H1 (cell line): ENCODE measurements at regions not wholly inside any gene's neighbourhood (a gene's known extent, or its start where the extent isn't known, plus 50 kb on each side); places are given as distances from the start of the nearest gene placed in this dataset.

Experiments
- CTCF ChIA-PET: fragments of 300-600 bp; sonication (Branson Sonifier 250); formaldehyde crosslinking; loops from one replicate; lab custom pipeline; 2021; ENCODE audit not compliant: partially characterized antibody; lab: Charles Lee
- POLR2A ChIA-PET: fragments of 300-600 bp; sonication (Branson Sonifier 250); formaldehyde crosslinking; loops from one replicate; lab custom pipeline; 2021; ENCODE audit warnings: inconsistent platforms; ENCODE audit not compliant: partially characterized antibody; lab: Charles Lee
- DNase-seq, 2 experiments: peaks; one replicate each; pipeline versions ENCODE4 v3.0.0 to v3.0.0-alpha.2; 2010 to 2022; ENCODE audit warnings: low spot score in 2 of 2, low read depth in 1 of 2, mixed read lengths in 1 of 2
- FAIRE-seq: peaks from 2 replicates; lab custom pipeline; 2011; peaks lifted over from hg19 to GRCh38; lab: Jason Lieb, UNC
- H2AFZ ChIP-seq: 2 replicates; pipeline ENCODE4 v1.8.1; 2012; ENCODE audit warnings: low read length, inconsistent platforms
- H2AK5ac ChIP-seq: 2 replicates; pipeline ENCODE4 v1.6.1; 2013; ENCODE audit warnings: low read depth, low read length
- H2BK120ac ChIP-seq: replicated peaks from 2 replicates; pipeline ENCODE3; 2013; ENCODE audit warnings: low read depth, low read length, inconsistent platforms
- H2BK12ac ChIP-seq: 2 replicates; pipeline ENCODE4 v1.6.1; 2013; ENCODE audit warnings: low read depth, low read length
- H2BK15ac ChIP-seq: 2 replicates; pipeline ENCODE4 v1.6.1; 2013; ENCODE audit warnings: low read length
- H2BK20ac ChIP-seq: 2 replicates; pipeline ENCODE4 v1.6.1; 2013; ENCODE audit warnings: low read length
- H2BK5ac ChIP-seq: 2 replicates; pipeline ENCODE4 v1.6.1; 2013; ENCODE audit warnings: low read depth, low read length
- H3K14ac ChIP-seq: 2 replicates; pipeline ENCODE4 v1.6.1; 2013; ENCODE audit warnings: inconsistent platforms; ENCODE audit not compliant: insufficient read length
- H3K18ac ChIP-seq: 2 replicates; pipeline ENCODE4 v1.6.1; 2013; ENCODE audit warnings: low read length; ENCODE audit errors: extremely low read depth
- H3K23ac ChIP-seq: 2 replicates; pipeline ENCODE4 v1.6.1; 2013; ENCODE audit warnings: inconsistent platforms; ENCODE audit not compliant: insufficient read length
- H3K23me2 ChIP-seq: 2 replicates; pipeline ENCODE4 v1.6.1; 2013; ENCODE audit warnings: low read depth, low read length
- H3K27ac ChIP-seq: 2 replicates; pipeline ENCODE4 v1.6.1; 2011; ENCODE audit warnings: low read depth, low read length, inconsistent platforms
- H3K27me3 ChIP-seq, 4 experiments: replicated peaks in 1 of 4; 1 replicate in 1 of 4; 2 replicates in 3 of 4; pipeline versions ENCODE4 v1.6.1 to v1.8.1; 2011 to 2013; ENCODE audit warnings: low read length in 3 of 4, mild to moderate bottlenecking in 3 of 4, inconsistent platforms in 2 of 4, mixed read lengths in 2 of 4, moderate library complexity in 1 of 4; ENCODE audit not compliant: control insufficient read depth in 3 of 4, insufficient read depth in 3 of 4; ENCODE audit errors: extremely low read depth in 1 of 4
- H3K36me3 ChIP-seq, 4 experiments: 2 replicates each; pipeline versions ENCODE4 v1.6.1 to v1.8.1; 2011 to 2013; ENCODE audit warnings: mild to moderate bottlenecking in 4 of 4, low read length in 3 of 4, moderate library complexity in 2 of 4, control low read depth in 1 of 4, inconsistent platforms in 1 of 4; ENCODE audit not compliant: insufficient read depth in 4 of 4, control insufficient read depth in 2 of 4
- H3K4ac ChIP-seq: replicated peaks from 2 replicates; pipeline ENCODE3; 2013; ENCODE audit warnings: low read length, low read depth, mixed read lengths, inconsistent platforms; ENCODE audit not compliant: insufficient read length
- H3K4me1 ChIP-seq, 4 experiments: replicated peaks in 1 of 4; 1 replicate in 1 of 4; 2 replicates in 3 of 4; pipeline versions ENCODE4 v1.6.1 to v1.8.1; 2011 to 2013; ENCODE audit warnings: low read length in 3 of 4, inconsistent platforms in 2 of 4, mixed read lengths in 1 of 4; ENCODE audit not compliant: insufficient read depth in 4 of 4, control insufficient read depth in 3 of 4
- H3K4me2 ChIP-seq, 2 experiments: 2 replicates each; pipeline versions ENCODE4 v1.6.1 to v1.8.1; 2011 to 2013; ENCODE audit warnings: low read depth in 2 of 2, low read length in 2 of 2, control low read depth in 1 of 2, inconsistent platforms in 1 of 2, mild to moderate bottlenecking in 1 of 2; ENCODE audit not compliant: insufficient read depth in 1 of 2
- H3K4me3 ChIP-seq, 4 experiments: fragments of 200-600, 300-600 bp in 1 of 4; sonication (generic), shearing (Covaris generic), sonication (Bioruptor Twin) in 1 of 4; 2 replicates each; pipeline versions ENCODE4 v1.5.1 to v1.8.1; 2011 to 2016; ENCODE audit warnings: low read length in 4 of 4, low read depth in 3 of 4, control low read depth in 2 of 4, inconsistent platforms in 2 of 4, mild to moderate bottlenecking in 2 of 4, mixed read lengths in 1 of 4, moderate library complexity in 1 of 4; ENCODE audit not compliant: insufficient read depth in 2 of 4; ENCODE audit errors: extremely low read depth in 1 of 4
- H3K56ac ChIP-seq: replicated peaks from 2 replicates; pipeline ENCODE3; 2013; ENCODE audit warnings: low read depth, mild to moderate bottlenecking, mixed read lengths, low read length, inconsistent platforms; ENCODE audit not compliant: insufficient read length
- H3K79me1 ChIP-seq: 2 replicates; pipeline ENCODE4 v1.6.1; 2013; ENCODE audit warnings: low read depth, low read length, control low read depth
- H3K79me2 ChIP-seq, 2 experiments: 2 replicates each; pipeline versions ENCODE4 v1.6.1 to v1.8.1; 2012 to 2013; ENCODE audit warnings: low read length in 2 of 2, mild to moderate bottlenecking in 2 of 2, inconsistent platforms in 1 of 2; ENCODE audit not compliant: insufficient read depth in 2 of 2, control insufficient read depth in 1 of 2
- H3K9ac ChIP-seq, 4 experiments: replicated peaks in 1 of 4; 1 replicate in 1 of 4; 2 replicates in 3 of 4; pipeline versions ENCODE4 v1.6.1 to v1.8.1; 2011 to 2013; ENCODE audit warnings: low read depth in 3 of 4, low read length in 3 of 4, control low read depth in 2 of 4, mild to moderate bottlenecking in 2 of 4, moderate library complexity in 2 of 4, inconsistent platforms in 1 of 4; ENCODE audit errors: extremely low read depth in 1 of 4
- H3K9me3 ChIP-seq, 2 experiments: 2 replicates each; pipeline versions ENCODE4 v1.6.1 to v1.8.1; 2012 to 2013; ENCODE audit warnings: mild to moderate bottlenecking in 2 of 2, moderate library complexity in 2 of 2, control low read depth in 1 of 2, inconsistent platforms in 1 of 2, low read depth in 1 of 2, low read length in 1 of 2, mixed read lengths in 1 of 2; ENCODE audit not compliant: insufficient read depth in 2 of 2
- H4K20me1 ChIP-seq, 2 experiments: replicated peaks in 1 of 2; 2 replicates each; pipeline versions ENCODE3 to v1.8.1; 2011 to 2013; ENCODE audit warnings: inconsistent platforms in 2 of 2, low read length in 2 of 2, mild to moderate bottlenecking in 1 of 2; ENCODE audit not compliant: insufficient read depth in 2 of 2, control insufficient read depth in 1 of 2
- H4K5ac ChIP-seq: 2 replicates; pipeline ENCODE4 v1.6.1; 2013; ENCODE audit warnings: low read length, low read depth, mixed read lengths, inconsistent platforms; ENCODE audit not compliant: insufficient read length
- H4K8ac ChIP-seq: 2 replicates; pipeline ENCODE4 v1.8.0; 2013; ENCODE audit warnings: mild to moderate bottlenecking, moderate library complexity, low read length, inconsistent platforms; ENCODE audit not compliant: insufficient read depth; ENCODE audit errors: extremely low read depth
- H4K91ac ChIP-seq: replicated peaks from 2 replicates; pipeline ENCODE3; 2013; ENCODE audit warnings: low read length, mixed read lengths, inconsistent platforms; ENCODE audit not compliant: insufficient read length
- KDM1A ChIP-seq: fragments of 200-600, 300-600 bp; sonication (generic); IDR thresholded peaks from 2 replicates; pipeline ENCODE4 v1.7.1; 2016; ENCODE audit warnings: mild to moderate bottlenecking, low read length, borderline replicate concordance
- TAF1 ChIP-seq: IDR thresholded peaks from 2 replicates; pipeline ENCODE4 v1.6.1; 2011; ENCODE audit warnings: mild to moderate bottlenecking, low read depth, low read length
- TCF12 ChIP-seq: IDR thresholded peaks from 2 replicates; pipeline ENCODE4 v1.6.1; 2011; ENCODE audit warnings: low read depth, mild to moderate bottlenecking, low read length
- TEAD4 ChIP-seq: IDR thresholded peaks from 2 replicates; pipeline ENCODE4 v1.6.1; 2012; ENCODE audit warnings: low read depth, low read length, inconsistent platforms, mixed read lengths
- WGBS, 2 experiments: shearing (Covaris generic) in 1 of 2; methylation state at CpG; one replicate each; pipeline versions ENCODE4 v1.1.6 to v1.1.7; 2013 to 2015; ENCODE audit warnings: low lambda C conversion rate in 2 of 2, mixed read lengths in 2 of 2, inconsistent platforms in 1 of 2, low coverage in 1 of 2, missing lambda C conversion rate in 1 of 2; ENCODE audit not compliant: insufficient replicate concordance in 2 of 2, insufficient coverage in 1 of 2, insufficient read length in 1 of 2; ENCODE audit errors: extremely low coverage in 1 of 2, missing lambda C conversion rate in 1 of 2; 5-methylcytosine and 5-hydroxymethylcytosine counted together

DNA sequence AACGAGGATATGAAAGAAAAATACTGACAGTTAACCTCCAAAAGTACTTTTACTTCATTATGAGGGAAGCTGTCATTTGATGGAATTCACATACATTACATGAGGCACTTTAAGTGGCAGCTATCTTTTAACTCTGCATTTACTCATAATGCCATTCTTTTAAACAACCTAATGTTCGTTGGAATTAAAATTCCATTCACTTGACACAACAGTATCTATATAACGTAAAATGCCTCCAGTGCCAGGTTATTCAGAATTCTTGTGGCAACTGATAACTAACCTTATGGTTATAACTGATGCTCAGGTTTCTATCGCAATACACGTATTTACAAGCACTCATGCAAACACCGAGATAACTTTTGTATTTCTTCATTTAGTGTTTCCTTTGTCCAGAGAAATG lies 376.9 kb upstream of the GRAMD2B start:
- Histone ChIP-seq H3K4me3 (no peak overlapping the region), H4K20me1 (no peaks in the 10 kb centered on the region), H2AK5ac (no peak overlapping the region), H3K18ac (no peak overlapping the region), H3K23ac (no peak overlapping the region), H2AFZ (no peak overlapping the region), H3K14ac (no peak overlapping the region), H2BK5ac (no peak overlapping the region), H3K36me3 (no peaks in the 10 kb centered on the region), H3K9ac (no peak overlapping the region), H2BK20ac (no peak overlapping the region), H3K4me1 (peaks cover 0 to 3% (median 0%) of the 10 kb centered on the region in 4 experiments; a peak in 2 of 7 replicates), H3K9me3 (no peaks in the 10 kb centered on the region), H3K79me1 (no peaks in the 10 kb centered on the region), H4K91ac (no peak overlapping the region), H3K56ac (no peak overlapping the region), H2BK12ac (no peak overlapping the region), H4K5ac (no peak overlapping the region), H2BK120ac (no peak overlapping the region), H3K27me3 (no peaks in the 10 kb centered on the region), H2BK15ac (no peak overlapping the region), H3K4me2 (no peak overlapping the region), H3K23me2 (no peaks in the 10 kb centered on the region), H4K8ac (no peak overlapping the region), H3K4ac (no peak overlapping the region), H3K79me2 (no peaks in the 10 kb centered on the region), H3K27ac (no peak overlapping the region)
- DNase-seq (no peak), FAIRE-seq (no peak)
- WGBS, 2 experiments, result 82% methylated on average over 6 of the region's 6 CpGs; no CpG with 5 or more reads in 1 of the 2 experiments
- CTCF ChIA-PET, result no interaction called here
- POLR2A ChIA-PET, result no interaction called here
- no peak for TF ChIP-seq TCF12
- no peak for TF ChIP-seq TAF1
- no peak for TF ChIP-seq KDM1A
- no peak for TF ChIP-seq TEAD4
